ENCODE measurements at regions not wholly inside any gene's neighbourhood (a gene's known extent, or its start where the extent isn't known, plus 50 kb on each side); places are given as distances from the start of the nearest gene placed in this dataset.

GRCh38 chr9:99282406-99282805, 60.3 kb downstream of the SEC61B start:
- no peak for DNase-seq (ENCODE audit: low read depth in 1 of 2, low spot score in 1 of 2)

- DNase-seq (ENCODE audit: low read depth in 1 of 2, low spot score in 1 of 2): no peak
Observed at GRCh38 chr9:99285965-99286364, 63.9 kb downstream of the SEC61B start.

GRCh38 chr9:99286536-99286935, 64.5 kb downstream of the SEC61B start:
- DNase-seq (ENCODE audit: low read depth in 1 of 2, low spot score in 1 of 2): no peak

GRCh38 chr9:99287641-99288040, 65.6 kb downstream of the SEC61B start:
- no peak for DNase-seq (ENCODE audit: low read depth in 1 of 2, low spot score in 1 of 2)

GRCh38 chr9:99288830-99289229, 66.7 kb downstream of the SEC61B start:
- DNase-seq (ENCODE audit: low read depth in 1 of 2, low spot score in 1 of 2): no peak

- no peak for DNase-seq (ENCODE audit: low read depth in 1 of 2, low spot score in 1 of 2)
Observed at GRCh38 chr9:99294850-99295461, 72.9 kb downstream of the SEC61B start.

- DNase-seq (ENCODE audit: low read depth in 1 of 2, low spot score in 1 of 2): peak in 1 of 2 donors; percentile 16
Observed at GRCh38 chr9:99296291-99296951, 74.3 kb downstream of the SEC61B start.

GRCh38 chr9:99298614-99299013, 76.5 kb downstream of the SEC61B start:
- no peak for DNase-seq (ENCODE audit: low read depth in 1 of 2, low spot score in 1 of 2)

- no peak for DNase-seq (ENCODE audit: low read depth in 1 of 2, low spot score in 1 of 2)
Observed at GRCh38 chr9:99299211-99300102, 77.4 kb downstream of the SEC61B start.

- DNase-seq (ENCODE audit: low read depth in 1 of 2, low spot score in 1 of 2): no peak
Observed at GRCh38 chr9:99300103-99300439, 78.0 kb downstream of the SEC61B start.

GRCh38 chr9:99300603-99301002, 78.5 kb downstream of the SEC61B start:
- no peak for DNase-seq (ENCODE audit: low read depth in 1 of 2, low spot score in 1 of 2)

GRCh38 chr9:99303177-99303576, 81.1 kb downstream of the SEC61B start:
- no peak for DNase-seq (ENCODE audit: low read depth in 1 of 2, low spot score in 1 of 2)

GRCh38 chr9:99305124-99305523, 83.0 kb downstream of the SEC61B start:
- no peak for DNase-seq (ENCODE audit: low read depth in 1 of 2, low spot score in 1 of 2)

GRCh38 chr9:99305820-99306811, 84.0 kb downstream of the SEC61B start:
- no peak for DNase-seq (ENCODE audit: low read depth in 1 of 2, low spot score in 1 of 2)

GRCh38 chr9:99307851-99308250, 85.8 kb downstream of the SEC61B start:
- no peak for DNase-seq (ENCODE audit: low read depth in 1 of 2, low spot score in 1 of 2)

GRCh38 chr9:99309141-99309939, 87.3 kb downstream of the SEC61B start:
- no peak for DNase-seq (ENCODE audit: low read depth in 1 of 2, low spot score in 1 of 2)

- no peak for DNase-seq (ENCODE audit: low read depth in 1 of 2, low spot score in 1 of 2)
Observed at GRCh38 chr9:99312736-99313135, 90.7 kb downstream of the SEC61B start.

GRCh38 chr9:99319048-99319447, 97.0 kb downstream of the SEC61B start:
- no peak for DNase-seq (ENCODE audit: low read depth in 1 of 2, low spot score in 1 of 2)

GRCh38 chr9:99322299-99322698, 100.2 kb downstream of the SEC61B start:
- no peak for DNase-seq (ENCODE audit: low read depth in 1 of 2, low spot score in 1 of 2)

Measured in stimulated activated CD4-positive, alpha-beta T cell treated with anti-CD3 and anti-CD28 coated beads, Interleukin-15, amount 100 ng/mL, for 1 hour (primary cell).